ENCODE measurements at regions not wholly inside any gene's neighbourhood (a gene's known extent, or its start where the extent isn't known, plus 50 kb on each side); places are given as distances from the start of the nearest gene placed in this dataset.

DNA sequence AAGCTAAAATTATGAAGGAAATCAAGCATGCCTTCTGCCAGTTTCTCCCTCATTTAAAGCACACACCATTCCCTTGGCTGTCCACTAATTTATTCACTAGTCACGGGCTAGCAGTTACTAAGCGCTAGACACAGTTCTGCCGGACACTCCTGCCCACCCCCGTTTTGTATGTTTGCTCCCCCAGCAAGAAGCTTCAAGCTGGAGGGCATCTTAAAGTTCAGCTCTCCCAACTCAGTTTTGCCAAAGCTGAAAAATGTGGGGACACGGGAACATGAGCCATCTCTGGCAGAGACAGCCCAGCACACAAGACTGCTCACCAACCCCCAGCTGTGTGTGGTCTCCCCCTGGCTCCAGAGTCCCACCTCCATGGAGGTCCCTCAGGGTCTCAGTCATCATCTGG, 263.6 kb downstream of the BRD1 start:
- DNase-seq, result no peak

- no peak for DNase-seq
Measured at GRCh38 chr22:49562685-49563249, 264.9 kb downstream of the BRD1 start.

DNA sequence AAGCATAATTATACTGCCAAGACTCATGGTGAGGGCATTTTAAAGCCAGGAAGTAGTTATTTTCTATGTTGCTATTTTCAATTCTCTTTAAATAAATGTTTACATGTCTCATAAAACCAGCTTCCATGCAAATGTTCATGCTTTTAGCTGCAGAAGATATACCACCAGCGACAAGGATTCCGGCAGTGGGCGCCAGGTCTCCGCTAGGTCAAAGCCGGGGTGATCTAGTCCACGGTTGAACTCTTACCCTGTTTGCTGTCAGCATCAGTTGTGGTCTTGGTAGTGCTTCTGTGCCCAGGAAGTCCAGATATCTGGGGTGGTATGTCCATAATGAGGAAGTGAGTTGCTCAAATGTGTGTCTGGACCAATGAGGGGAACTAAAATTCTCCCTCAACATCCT, 265.7 kb downstream of the BRD1 start:
- DNase-seq, result no peak

- DNase-seq, result no peak
Measured at GRCh38 chr22:49561338-49561737, 266.3 kb downstream of the BRD1 start.

GRCh38 chr22:49555526-49555925, 272.1 kb downstream of the BRD1 start:
- DNase-seq, result peak; percentile 50

DNA sequence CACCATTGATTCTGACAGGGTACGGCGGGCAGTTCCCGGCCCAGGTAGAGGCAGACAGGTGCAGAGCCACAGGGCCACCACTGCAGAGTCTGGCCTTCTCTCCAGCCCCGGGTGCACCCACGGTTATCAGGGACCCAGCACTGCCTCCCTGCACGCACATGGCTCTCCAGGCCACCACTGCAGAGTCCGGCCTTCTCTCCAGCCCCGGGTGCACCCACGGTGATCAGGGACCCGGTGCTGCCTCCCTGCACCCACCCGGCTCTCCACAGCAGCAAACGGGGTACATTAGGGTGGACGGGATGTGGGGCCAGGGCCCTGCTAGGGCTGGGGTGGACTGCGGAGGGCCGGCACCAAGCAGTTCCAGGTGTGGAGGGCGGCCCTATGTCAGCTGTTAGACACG, 272.9 kb downstream of the BRD1 start:
- peak; percentile 46 for DNase-seq

- DNase-seq, result peak; percentile 56
Measured at GRCh38 chr22:49554296-49554625, 273.4 kb downstream of the BRD1 start.

DNA sequence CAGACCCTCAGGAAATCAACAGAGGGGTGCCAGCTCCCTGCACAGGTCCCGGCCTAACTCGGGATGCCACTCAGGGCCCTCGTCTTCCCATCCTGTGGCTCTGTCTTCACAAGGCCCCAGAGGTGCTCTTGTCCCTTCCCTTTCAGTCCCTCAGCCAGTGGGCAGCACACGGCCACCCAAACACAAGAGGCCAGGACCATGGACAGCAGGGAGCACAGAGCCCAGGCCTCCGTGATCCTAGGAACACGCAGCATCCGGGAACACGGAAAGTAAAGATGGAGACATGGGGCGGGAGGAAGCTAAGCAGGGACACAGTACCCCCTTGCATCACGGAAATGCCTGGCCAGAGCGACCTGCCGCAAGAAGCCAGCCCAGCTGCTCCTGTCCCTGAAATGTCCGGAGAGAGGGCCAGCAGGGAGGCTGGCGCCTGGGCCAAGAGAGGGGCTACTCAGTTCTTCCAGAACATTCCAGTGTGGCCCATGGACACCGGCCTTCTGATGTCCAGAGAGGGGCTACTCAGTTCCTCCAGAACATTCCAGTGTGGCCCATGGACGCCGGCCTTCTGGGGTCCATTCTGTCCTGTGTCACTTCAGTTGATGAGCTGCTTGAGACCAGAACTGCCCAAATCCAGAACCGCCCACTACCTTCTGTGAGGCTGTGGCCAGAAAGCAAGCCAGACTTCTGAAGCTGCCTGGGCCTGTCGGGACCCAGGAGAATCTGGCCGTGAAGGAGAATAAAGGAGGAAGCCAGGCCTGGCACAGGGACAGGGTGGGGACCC, 274.0 kb downstream of the BRD1 start:
- DNase-seq, result peak; percentile 37

DNA sequence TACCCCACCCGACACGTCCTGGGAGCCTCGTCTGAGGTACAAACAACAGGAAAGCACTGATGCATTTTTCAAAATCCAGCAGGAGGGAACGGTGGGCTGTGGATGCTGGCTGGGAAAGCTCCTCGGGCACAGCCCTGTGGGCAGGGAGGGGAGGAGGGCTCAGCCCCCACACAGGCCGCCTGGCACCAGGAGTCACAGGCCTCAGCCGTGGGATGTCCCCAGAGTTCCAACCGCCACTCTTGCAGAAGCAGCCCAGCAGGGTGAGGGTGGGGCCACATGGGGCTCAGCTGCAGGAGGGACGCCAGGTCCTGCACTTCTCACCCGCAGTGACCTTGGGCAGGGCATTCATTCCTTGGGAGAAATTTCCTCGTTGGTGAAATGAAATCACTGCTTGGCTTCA, 274.6 kb downstream of the BRD1 start:
- DNase-seq, result peak; percentile 44

- DNase-seq, result peak; percentile 27
Measured at GRCh38 chr22:49551897-49552614, 275.6 kb downstream of the BRD1 start.

GRCh38 chr22:49551446-49551845, 276.2 kb downstream of the BRD1 start:
- DNase-seq, result peak; percentile 44

- DNase-seq, result peak; percentile 34
Measured at GRCh38 chr22:49550766-49551362, 276.8 kb downstream of the BRD1 start.

GRCh38 chr22:49550141-49550430, 277.6 kb downstream of the BRD1 start:
- peak; percentile 27 for DNase-seq

- DNase-seq, result peak; percentile 39
Measured at GRCh38 chr22:49549256-49550140, 278.2 kb downstream of the BRD1 start.

GRCh38 chr22:49548356-49549202, 279.1 kb downstream of the BRD1 start:
- DNase-seq, result peak; percentile 28

DNA sequence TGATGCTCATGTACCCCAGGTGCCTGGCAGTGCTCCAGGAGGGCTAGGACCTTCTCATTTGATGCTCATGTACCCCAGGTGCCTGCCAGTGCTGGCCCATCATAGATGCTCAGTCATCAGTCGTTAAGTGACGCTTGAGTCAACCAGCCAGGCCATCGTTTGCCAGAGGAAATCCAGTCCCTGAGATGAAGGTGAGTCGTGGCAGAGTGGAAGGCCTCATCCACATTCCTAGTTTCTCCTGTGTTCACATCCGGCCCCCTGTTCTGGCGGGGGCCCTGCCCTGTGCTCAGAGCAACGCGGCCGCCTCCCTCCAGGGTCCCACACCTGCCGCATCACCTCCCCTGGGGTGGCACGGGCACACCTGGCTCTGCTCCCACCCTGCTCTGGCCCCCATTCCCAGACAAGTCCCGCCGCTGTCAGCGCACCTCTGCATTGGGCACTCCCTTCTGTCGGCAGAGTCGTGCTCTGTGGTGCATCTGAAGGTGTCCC, 279.9 kb downstream of the BRD1 start:
- peak; percentile 57 for DNase-seq

DNA sequence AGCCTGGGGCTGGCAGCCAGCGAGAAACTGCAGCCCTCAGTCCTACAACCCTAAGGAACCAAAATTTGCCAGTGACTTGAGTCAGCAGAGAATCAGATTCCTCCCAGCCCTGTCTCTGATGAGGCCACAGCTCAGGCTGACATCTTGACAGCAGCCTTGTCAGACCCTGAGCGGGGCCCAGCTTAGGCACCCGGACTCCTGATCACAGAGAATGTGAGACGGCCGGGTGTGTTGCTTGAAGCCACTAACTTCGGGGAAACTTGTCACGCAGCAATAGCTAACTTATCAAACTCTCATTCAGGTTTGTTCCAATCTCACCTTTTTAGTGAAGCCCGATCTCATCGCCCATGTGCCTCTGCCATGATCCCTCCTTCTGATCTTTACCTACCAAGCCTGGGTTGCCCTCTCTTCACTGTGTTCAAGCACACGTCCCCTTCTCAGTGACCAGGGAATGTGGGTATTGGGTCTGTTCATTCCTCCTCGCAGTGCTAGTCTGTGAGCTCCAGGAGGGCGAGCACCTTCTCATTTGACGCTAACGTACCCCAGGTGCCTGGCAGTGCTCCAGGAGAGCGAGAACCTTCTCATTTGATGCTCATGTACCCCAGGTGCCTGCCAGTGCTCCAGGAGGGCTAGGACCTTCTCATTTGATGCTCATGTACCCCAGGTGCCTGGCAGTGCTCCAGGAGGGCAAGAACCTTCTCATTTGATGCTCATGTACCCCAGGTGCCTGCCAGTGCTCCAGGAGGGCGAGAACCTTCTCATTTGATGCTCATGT, 280.7 kb downstream of the BRD1 start:
- peak; percentile 53 for DNase-seq

DNA sequence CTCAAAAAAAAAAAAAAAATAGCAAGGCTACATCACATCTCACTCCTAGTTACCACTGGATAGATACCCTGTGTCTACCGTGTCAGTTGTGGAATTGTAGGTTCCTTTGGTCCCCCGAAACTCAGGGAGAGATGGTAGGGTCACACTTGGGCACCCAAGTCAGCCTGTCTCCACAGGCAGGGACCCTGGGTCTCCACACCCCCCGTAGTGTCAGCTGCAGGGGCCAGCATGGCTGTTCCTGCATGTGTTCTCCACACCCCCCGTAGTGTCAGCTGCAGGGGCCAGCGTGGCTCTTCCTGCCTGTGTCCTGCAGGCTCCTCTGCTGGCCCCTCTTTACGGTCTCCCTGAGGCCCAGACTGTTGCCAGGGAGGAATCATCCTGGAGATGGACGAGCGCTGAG, 282.1 kb downstream of the BRD1 start:
- DNase-seq, result peak; percentile 14

DNA sequence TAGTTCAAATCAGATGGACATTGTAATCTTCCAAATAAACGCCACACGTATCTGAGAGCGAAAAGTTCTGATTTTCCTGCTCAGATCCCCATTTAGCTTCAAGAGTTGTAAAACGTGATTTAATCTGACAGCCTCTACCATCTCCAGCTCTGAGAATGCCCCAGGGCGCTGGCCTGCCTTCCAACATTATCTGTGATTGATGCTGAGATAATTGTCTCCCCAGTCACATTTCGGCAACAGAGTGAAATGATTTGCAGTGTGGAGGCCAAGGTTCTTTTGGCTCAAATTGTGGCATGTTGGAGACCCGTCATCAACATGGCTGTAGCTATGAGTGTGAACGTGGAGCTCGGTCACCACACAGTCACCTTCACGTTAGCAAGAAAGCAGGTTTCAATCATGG, 283.4 kb downstream of the BRD1 start:
- no peak for DNase-seq

- peak; percentile 17 for DNase-seq
Measured at GRCh38 chr22:49543876-49544275, 283.8 kb downstream of the BRD1 start.

DNA sequence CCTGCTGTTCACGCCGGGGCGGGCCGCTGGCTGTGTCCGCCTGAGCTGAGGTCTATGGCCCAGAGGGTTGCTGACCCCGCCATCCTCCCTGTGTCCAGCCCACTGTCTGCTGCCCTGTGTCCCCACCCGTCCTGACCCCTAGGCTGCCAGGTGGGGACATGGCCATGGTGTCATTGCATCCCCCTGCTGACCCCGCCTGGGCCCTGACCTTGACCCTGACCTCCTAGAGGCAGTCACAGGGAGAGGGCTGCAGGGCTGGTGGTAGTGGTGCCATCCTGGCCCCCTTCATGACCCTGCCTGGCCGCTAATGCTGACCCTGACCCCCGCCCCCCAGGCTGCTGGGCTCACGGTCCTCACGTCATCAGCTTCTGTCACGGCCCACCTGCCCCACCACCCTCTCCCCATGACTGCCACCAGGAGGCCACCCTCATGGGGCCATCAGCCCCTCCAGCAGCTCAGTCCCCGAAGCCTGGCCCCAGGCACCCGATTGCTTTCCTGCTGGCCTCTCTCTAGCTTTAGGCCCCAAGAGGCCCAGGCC, 285.9 kb downstream of the BRD1 start:
- DNase-seq, result peak; percentile 37
